ENCODE measurements at regions not wholly inside any gene's neighbourhood (a gene's known extent, or its start where the extent isn't known, plus 50 kb on each side); places are given as distances from the start of the nearest gene placed in this dataset.

GRCh38 chr22:48167238-48167637 is 1404.8 kb downstream of the TBC1D22A start:
- no peaks in the 10 kb centered on the region for H3K4me1 Mint-ChIP-seq (ENCODE audit: low read depth)
- TF ChIP-seq CTCF (IDR thresholded peaks at IDR 0.05) = no peak
- H3K4me3 Mint-ChIP-seq = no peak overlapping the region
- H3K9me3 Mint-ChIP-seq = peaks cover 80% of the 10 kb centered on the region
- H3K36me3 Mint-ChIP-seq (ENCODE audit: low read depth) = peaks cover 6% of the 10 kb centered on the region; the same call in 1 of the 2 replicates
- no peak for DNase-seq
- H3K27ac Mint-ChIP-seq = no peak overlapping the region
- H3K27me3 Mint-ChIP-seq (ENCODE audit: insufficient read depth) = no peaks in the 10 kb centered on the region

DNA sequence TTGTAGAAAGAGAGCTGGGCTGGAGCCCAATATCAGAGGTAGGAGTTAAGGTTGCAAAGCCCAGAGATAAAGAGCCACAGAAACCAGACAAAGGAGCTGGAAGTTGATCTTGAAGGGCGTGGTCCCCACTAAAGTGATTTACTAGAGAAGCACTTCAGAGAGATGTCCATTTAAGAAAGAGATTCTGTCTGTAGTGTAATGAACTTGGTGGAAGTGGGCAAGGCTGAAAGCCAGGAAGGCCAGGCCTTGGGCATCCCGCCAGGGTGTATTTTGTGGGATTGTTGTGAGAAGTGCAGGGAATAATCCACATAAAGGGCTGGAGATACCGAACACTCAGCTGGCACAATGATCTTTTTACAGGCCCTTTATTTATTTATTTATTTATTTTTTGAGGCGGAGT is 1398.8 kb downstream of the TBC1D22A start:
- Mint-ChIP-seq H3K27ac (no peak overlapping the region), H3K9me3 (peaks cover 66% of the 10 kb centered on the region), H3K36me3 (ENCODE audit: low read depth) (peaks cover 5% of the 10 kb centered on the region; the same call in 1 of the 2 replicates), H3K4me1 (ENCODE audit: low read depth) (no peaks in the 10 kb centered on the region), H3K27me3 (ENCODE audit: insufficient read depth) (peaks cover 2% of the 10 kb centered on the region; the same call in 1 of the 2 replicates), H3K4me3 (no peak overlapping the region)
- DNase-seq = no peak
- TF ChIP-seq CTCF (IDR thresholded peaks at IDR 0.05) = no peak

DNA sequence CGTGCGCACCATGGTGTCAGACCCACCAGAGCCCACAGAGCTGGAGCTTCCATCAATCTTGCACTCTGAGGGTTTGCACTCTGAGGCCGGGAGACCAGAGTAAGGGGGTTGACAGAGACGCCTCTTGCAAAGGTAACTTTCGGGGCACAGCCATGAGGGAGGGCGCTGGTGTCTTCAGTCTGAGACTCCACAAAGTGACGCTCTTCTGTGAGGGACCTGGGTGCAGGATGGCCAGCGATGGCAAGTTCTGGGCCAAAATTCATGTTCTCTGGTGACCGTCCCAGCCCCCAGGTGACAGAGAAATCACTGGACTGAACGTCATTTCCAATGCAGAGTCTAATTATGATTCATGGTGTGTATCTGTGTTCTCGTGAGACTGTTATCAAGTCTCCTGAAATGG is 1395.2 kb downstream of the TBC1D22A start:
- Mint-ChIP-seq H3K27me3 (ENCODE audit: insufficient read depth) (peaks cover 2% of the 10 kb centered on the region; the same call in 1 of the 2 replicates), H3K9me3 (peaks cover 69% of the 10 kb centered on the region), H3K4me3 (no peak overlapping the region), H3K27ac (no peak overlapping the region), H3K36me3 (ENCODE audit: low read depth) (peaks cover 5% of the 10 kb centered on the region; the same call in 1 of the 2 replicates), H3K4me1 (ENCODE audit: low read depth) (no peaks in the 10 kb centered on the region)
- DNase-seq = no peak
- TF ChIP-seq CTCF (IDR thresholded peaks at IDR 0.05) = no peak

DNA sequence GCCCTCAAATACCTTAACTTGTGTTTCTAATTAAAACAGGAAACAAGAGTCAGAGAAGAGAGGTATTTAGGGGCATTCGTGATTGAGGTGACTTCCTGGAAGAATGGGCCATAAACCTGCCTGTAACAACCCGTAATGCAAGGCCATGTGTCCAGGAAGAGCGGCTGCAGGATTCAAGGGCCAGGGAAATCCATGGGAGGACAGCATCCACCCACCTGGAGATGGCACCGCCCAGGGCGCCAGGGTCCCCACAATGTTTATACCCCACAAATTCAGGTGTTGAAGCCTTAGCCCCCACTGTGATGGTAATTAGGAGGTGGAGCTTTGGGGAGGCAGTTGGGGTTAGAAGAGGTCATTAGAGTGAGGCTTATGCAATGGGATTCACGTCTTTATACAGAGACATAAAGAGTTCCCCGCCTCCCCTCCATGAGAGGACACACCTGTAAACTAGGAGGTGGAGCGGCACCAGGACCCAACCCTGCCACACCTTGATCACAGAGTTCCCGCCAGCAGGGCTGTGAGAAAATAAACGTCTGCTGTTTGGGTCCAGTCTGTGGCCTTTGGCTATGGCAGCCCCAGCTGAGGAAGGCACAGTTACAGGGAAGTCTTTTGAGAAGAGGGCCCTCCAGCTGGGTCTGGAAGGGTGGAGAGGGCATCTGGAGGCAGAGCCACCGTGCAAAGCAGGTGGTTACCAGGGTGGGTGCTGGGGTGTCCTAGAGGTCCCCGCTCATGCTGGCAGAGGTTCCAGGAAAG is 1394.3 kb downstream of the TBC1D22A start:
- H3K36me3 Mint-ChIP-seq (ENCODE audit: low read depth) = peaks cover 5% of the 10 kb centered on the region; the same call in 1 of the 2 replicates
- no peak overlapping the region for H3K4me3 Mint-ChIP-seq
- no peak overlapping the region for H3K27ac Mint-ChIP-seq
- H3K27me3 Mint-ChIP-seq (ENCODE audit: insufficient read depth) = peaks cover 2% of the 10 kb centered on the region; the same call in 1 of the 2 replicates
- H3K9me3 Mint-ChIP-seq = peaks cover 71% of the 10 kb centered on the region
- TF ChIP-seq CTCF (IDR thresholded peaks at IDR 0.05) = no peak
- H3K4me1 Mint-ChIP-seq (ENCODE audit: low read depth) = no peaks in the 10 kb centered on the region
- no peak for DNase-seq

DNA sequence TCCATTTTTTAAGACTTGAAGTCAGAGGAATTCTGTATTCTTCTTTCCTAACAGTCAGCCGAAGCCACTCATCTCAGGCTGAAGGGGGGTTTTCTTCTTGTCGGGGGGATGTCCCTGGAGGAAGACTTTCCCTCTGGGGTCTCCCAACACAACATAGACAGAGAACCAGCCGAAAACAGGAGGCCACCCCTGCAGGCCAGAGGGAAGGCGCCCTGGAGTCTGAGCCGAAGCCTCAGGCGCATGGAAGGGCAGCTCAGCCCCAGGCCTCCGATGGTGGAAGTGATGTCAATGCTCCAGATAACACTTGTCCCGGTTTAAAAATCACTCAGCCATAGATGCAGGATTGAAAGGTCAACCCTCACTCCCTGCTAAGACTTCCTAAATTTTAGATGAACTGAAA is 1393.0 kb downstream of the TBC1D22A start:
- peaks cover 2% of the 10 kb centered on the region; the same call in 1 of the 2 replicates for H3K27me3 Mint-ChIP-seq (ENCODE audit: insufficient read depth)
- no peak for TF ChIP-seq CTCF (IDR thresholded peaks at IDR 0.05)
- peaks cover 5% of the 10 kb centered on the region; the same call in 1 of the 2 replicates for H3K36me3 Mint-ChIP-seq (ENCODE audit: low read depth)
- no peaks in the 10 kb centered on the region for H3K4me1 Mint-ChIP-seq (ENCODE audit: low read depth)
- DNase-seq = no peak
- H3K9me3 Mint-ChIP-seq = peaks cover 75% of the 10 kb centered on the region
- H3K27ac Mint-ChIP-seq = no peak overlapping the region
- no peak overlapping the region for H3K4me3 Mint-ChIP-seq
